ACC112 (cell line): ENCODE measurements at regions not wholly inside any gene's neighbourhood (a gene's known extent, or its start where the extent isn't known, plus 50 kb on each side); places are given as distances from the start of the nearest gene placed in this dataset.

Experiments
- H2AFZ ChIP-seq: fragments of 200-600 bp; sonication (generic); one replicate; pipeline ENCODE4 v1.6.0; 2017; ENCODE audit warnings: antibody characterized with exemption, low read length; ENCODE audit not compliant: unreplicated experiment
- H3K27ac ChIP-seq: fragments of 200-600 bp; sonication (generic); 2 replicates; pipeline ENCODE4 v1.5.1; 2014; ENCODE audit warnings: low read depth, mild to moderate bottlenecking, antibody characterized with exemption, low read length, moderate library complexity
- H3K27me3 ChIP-seq: fragments of 200-600 bp; sonication (generic); 2 replicates; pipeline ENCODE4 v1.6.1; 2014; ENCODE audit warnings: mild to moderate bottlenecking, antibody characterized with exemption, low read length, moderate library complexity, mixed read lengths; ENCODE audit not compliant: insufficient read depth
- H3K36me3 ChIP-seq: fragments of 200-600 bp; sonication (generic); 2 replicates; pipeline ENCODE4 v1.6.1; 2016; ENCODE audit warnings: mild to moderate bottlenecking, antibody characterized with exemption, low read length, moderate library complexity, mixed read lengths; ENCODE audit not compliant: insufficient read depth
- H3K4me1 ChIP-seq: fragments of 200-600 bp; sonication (generic); one replicate; pipeline ENCODE4 v1.6.1; 2016; ENCODE audit warnings: low read length, mixed read lengths; ENCODE audit not compliant: insufficient read depth, unreplicated experiment, control insufficient read depth
- H3K4me3 ChIP-seq: fragments of 200-600 bp; sonication (generic); 2 replicates; pipeline ENCODE4 v1.5.1; 2014; ENCODE audit warnings: mild to moderate bottlenecking, low read depth, low read length
- H3K79me2 ChIP-seq: fragments of 200-600 bp; sonication (generic); one replicate; pipeline ENCODE4 v1.6.0; 2016; ENCODE audit warnings: low read length; ENCODE audit not compliant: control insufficient read depth, unreplicated experiment, insufficient read depth

GRCh38 chr17:71936977-71937376 is 183.8 kb upstream of the SOX9 start:
- H3K4me3 ChIP-seq: no peak overlapping the region
- no peak overlapping the region for H2AFZ ChIP-seq
- H3K36me3 ChIP-seq: no peaks in the 10 kb centered on the region
- no peak overlapping the region for H3K27ac ChIP-seq
- H3K27me3 ChIP-seq: no peaks in the 10 kb centered on the region
- no peaks in the 10 kb centered on the region for H3K4me1 ChIP-seq
- no peaks in the 10 kb centered on the region for H3K79me2 ChIP-seq

GRCh38 chr17:71937914-71938313 is 182.9 kb upstream of the SOX9 start:
- no peak overlapping the region for H3K27ac ChIP-seq
- H3K36me3 ChIP-seq: no peaks in the 10 kb centered on the region
- no peaks in the 10 kb centered on the region for H3K4me1 ChIP-seq
- no peaks in the 10 kb centered on the region for H3K27me3 ChIP-seq
- H3K79me2 ChIP-seq: no peaks in the 10 kb centered on the region
- no peak overlapping the region for H3K4me3 ChIP-seq
- H2AFZ ChIP-seq: no peak overlapping the region

- H3K36me3 ChIP-seq: no peaks in the 10 kb centered on the region
- no peak overlapping the region for H3K4me3 ChIP-seq
- H3K79me2 ChIP-seq: no peaks in the 10 kb centered on the region
- H2AFZ ChIP-seq: no peak overlapping the region
- no peak overlapping the region for H3K27ac ChIP-seq
- H3K4me1 ChIP-seq: no peaks in the 10 kb centered on the region
- H3K27me3 ChIP-seq: no peaks in the 10 kb centered on the region
Observed at GRCh38 chr17:71938340-71939010, 182.3 kb upstream of the SOX9 start.

GRCh38 chr17:71941920-71942319 is 178.9 kb upstream of the SOX9 start:
- Histone ChIP-seq H2AFZ (no peak overlapping the region), H3K4me3 (no peak overlapping the region), H3K36me3 (no peaks in the 10 kb centered on the region), H3K79me2 (no peaks in the 10 kb centered on the region), H3K27me3 (no peaks in the 10 kb centered on the region), H3K4me1 (no peaks in the 10 kb centered on the region), H3K27ac (no peak overlapping the region)

GRCh38 chr17:71942626-71943025 is 178.2 kb upstream of the SOX9 start:
- no peaks in the 10 kb centered on the region for H3K79me2 ChIP-seq

GRCh38 chr17:71948703-71949422 is 172.0 kb upstream of the SOX9 start:
- Histone ChIP-seq H3K36me3 (no peaks in the 10 kb centered on the region), H2AFZ (no peak overlapping the region), H3K79me2 (no peaks in the 10 kb centered on the region), H3K27ac (no peak overlapping the region), H3K4me3 (no peak overlapping the region), H3K4me1 (no peaks in the 10 kb centered on the region), H3K27me3 (no peaks in the 10 kb centered on the region)

More at GRCh38 chr17:71942626-71943025, 178.2 kb upstream of the SOX9 start:
- no peaks in the 10 kb centered on the region for H3K36me3 ChIP-seq
- H3K4me1 ChIP-seq: no peaks in the 10 kb centered on the region
- no peak overlapping the region for H3K27ac ChIP-seq
- H2AFZ ChIP-seq: no peak overlapping the region
- H3K4me3 ChIP-seq: no peak overlapping the region
- no peaks in the 10 kb centered on the region for H3K27me3 ChIP-seq

- no peaks in the 10 kb centered on the region for H3K27me3 ChIP-seq
- no peak overlapping the region for H3K27ac ChIP-seq
- no peak overlapping the region for H2AFZ ChIP-seq
- no peaks in the 10 kb centered on the region for H3K4me1 ChIP-seq
- H3K4me3 ChIP-seq: no peak overlapping the region
- H3K36me3 ChIP-seq: no peaks in the 10 kb centered on the region
- H3K79me2 ChIP-seq: no peaks in the 10 kb centered on the region
Observed at GRCh38 chr17:71959154-71959553, 161.7 kb upstream of the SOX9 start.

- no peaks in the 10 kb centered on the region for H3K79me2 ChIP-seq
- H3K27me3 ChIP-seq: no peaks in the 10 kb centered on the region
- no peaks in the 10 kb centered on the region for H3K4me1 ChIP-seq
- H3K27ac ChIP-seq: no peak overlapping the region
- no peaks in the 10 kb centered on the region for H3K36me3 ChIP-seq
- H2AFZ ChIP-seq: no peak overlapping the region
- H3K4me3 ChIP-seq: no peak overlapping the region
Observed at GRCh38 chr17:71963351-71963750, 157.5 kb upstream of the SOX9 start.

- Histone ChIP-seq H2AFZ (no peak overlapping the region), H3K4me1 (no peaks in the 10 kb centered on the region), H3K27me3 (no peaks in the 10 kb centered on the region), H3K79me2 (no peaks in the 10 kb centered on the region), H3K36me3 (no peaks in the 10 kb centered on the region), H3K27ac (no peak overlapping the region), H3K4me3 (no peak overlapping the region)
Observed at GRCh38 chr17:71963791-71964190, 157.0 kb upstream of the SOX9 start.

GRCh38 chr17:71964559-71964958 is 156.3 kb upstream of the SOX9 start:
- H2AFZ ChIP-seq: no peak overlapping the region
- no peak overlapping the region for H3K4me3 ChIP-seq
- H3K27ac ChIP-seq: no peak overlapping the region
- H3K79me2 ChIP-seq: no peaks in the 10 kb centered on the region
- no peaks in the 10 kb centered on the region for H3K36me3 ChIP-seq
- no peaks in the 10 kb centered on the region for H3K4me1 ChIP-seq
- no peaks in the 10 kb centered on the region for H3K27me3 ChIP-seq

- Histone ChIP-seq H3K27me3 (no peaks in the 10 kb centered on the region), H2AFZ (no peak overlapping the region), H3K27ac (no peak overlapping the region), H3K4me3 (no peak overlapping the region), H3K79me2 (no peaks in the 10 kb centered on the region), H3K4me1 (no peaks in the 10 kb centered on the region), H3K36me3 (no peaks in the 10 kb centered on the region)
Observed at GRCh38 chr17:71966055-71966454, 154.8 kb upstream of the SOX9 start.
